SU-DHL-6 (cell line): ENCODE measurements at regions not wholly inside any gene's neighbourhood (a gene's known extent, or its start where the extent isn't known, plus 50 kb on each side); places are given as distances from the start of the nearest gene placed in this dataset.

Experiments used
- H2AFZ ChIP-seq: fragments of 200-600 bp; sonication (generic); 2 replicates; pipeline ENCODE4 v1.6.1; 2014; ENCODE audit warnings: low read depth, mild to moderate bottlenecking, moderate library complexity, mixed read lengths, antibody characterized with exemption, low read length; ENCODE audit not compliant: severe bottlenecking
- H3F3A ChIP-seq: fragments of 200-600 bp; shearing (Covaris generic); 2 replicates; pipeline ENCODE4 v1.6.0; 2016; ENCODE audit warnings: antibody characterized with exemption, mild to moderate bottlenecking; ENCODE audit not compliant: insufficient read depth
- H3K27ac ChIP-seq: fragments of 200-600 bp; sonication (generic); 2 replicates; pipeline ENCODE4 v1.5.1; 2016; ENCODE audit warnings: low read depth, mild to moderate bottlenecking, low read length, moderate library complexity, mixed read lengths
- H3K27me3 ChIP-seq: fragments of 200-600 bp; sonication (generic), shearing (Covaris generic); 2 replicates; pipeline ENCODE4 v1.6.0; 2014; ENCODE audit warnings: mild to moderate bottlenecking, low read length
- H3K36me3 ChIP-seq: fragments of 200-600 bp; sonication (generic); 2 replicates; pipeline ENCODE4 v1.6.1; 2014; ENCODE audit warnings: mild to moderate bottlenecking, low read length, mixed read lengths
- H3K4me2 ChIP-seq: fragments of 300-600, 200-600 bp; shearing (Covaris generic), sonication (generic); 2 replicates; pipeline ENCODE4 v1.6.0; 2014; ENCODE audit warnings: low read length, low read depth, mild to moderate bottlenecking; ENCODE audit not compliant: poor library complexity, severe bottlenecking
- H3K4me3 ChIP-seq: fragments of 200-600 bp; sonication (generic); 2 replicates; pipeline ENCODE4 v1.5.1; 2014; ENCODE audit warnings: antibody characterized with exemption, low read length, mild to moderate bottlenecking, mixed read lengths; ENCODE audit not compliant: insufficient read depth, poor library complexity, severe bottlenecking
- H3K79me2 ChIP-seq: fragments of 200-600 bp; sonication (generic); 2 replicates; pipeline ENCODE4 v1.6.1; 2014; ENCODE audit warnings: mild to moderate bottlenecking, low read length, moderate library complexity; ENCODE audit not compliant: insufficient read depth
- H3K9ac ChIP-seq: fragments of 200-600 bp; sonication (generic); 2 replicates; pipeline ENCODE4 v1.7.0; 2014; ENCODE audit warnings: mild to moderate bottlenecking, low read length
- H3K9me2 ChIP-seq: fragments of 200-600 bp; sonication (generic); replicated peaks from 2 replicates; pipeline ENCODE4 v1.6.1; 2014; ENCODE audit warnings: low read length; ENCODE audit not compliant: insufficient read depth
- H3K9me3 ChIP-seq: fragments of 200-600 bp; sonication (generic); 2 replicates; pipeline ENCODE4 v1.6.1; 2014; ENCODE audit warnings: low read length, mixed read lengths; ENCODE audit not compliant: insufficient read depth
- H4K20me1 ChIP-seq: fragments of 200-600 bp; sonication (generic); 2 replicates; pipeline ENCODE4 v1.6.1; 2014; ENCODE audit warnings: low read depth, mild to moderate bottlenecking, antibody characterized with exemption, low read length, moderate library complexity, mixed read lengths
- CTCF ChIP-seq: fragments of 200-600 bp; sonication (generic); IDR thresholded peaks from one replicate; pipeline ENCODE4 v1.5.1; 2017; ENCODE audit warnings: antibody characterized with exemption, mild to moderate bottlenecking, low read length, moderate library complexity; ENCODE audit not compliant: insufficient read depth, poor library complexity, severe bottlenecking
- EZH2phosphoT487 ChIP-seq: fragments of 200-600 bp; sonication (generic), shearing (Covaris generic); conservative IDR thresholded peaks from 2 replicates; pipeline ENCODE4 v1.6.1; 2018; ENCODE audit warnings: mild to moderate bottlenecking, antibody characterized with exemption, low read length, moderate library complexity, mixed read lengths

GRCh38 chr11:19321351-19321750 is 80.6 kb upstream of the E2F8 start:
- no peak for TF ChIP-seq EZH2phosphoT487
- no peaks in the 10 kb centered on the region for H3K9me2 ChIP-seq
- H3K36me3 ChIP-seq = no peaks in the 10 kb centered on the region
- H3K4me2 ChIP-seq = no peak overlapping the region
- no peak overlapping the region for H3K4me3 ChIP-seq
- no peaks in the 10 kb centered on the region for H3K9me3 ChIP-seq
- H3F3A ChIP-seq = no peaks in the 10 kb centered on the region
- no peak overlapping the region for H3K27ac ChIP-seq
- H3K9ac ChIP-seq = no peak overlapping the region
- H3K27me3 ChIP-seq = no peaks in the 10 kb centered on the region
- no peaks in the 10 kb centered on the region for H4K20me1 ChIP-seq
- no peak overlapping the region for H2AFZ ChIP-seq
- H3K79me2 ChIP-seq = no peaks in the 10 kb centered on the region

- Histone ChIP-seq H3F3A (no peaks in the 10 kb centered on the region), H3K4me2 (no peak overlapping the region), H3K9me2 (no peaks in the 10 kb centered on the region), H2AFZ (no peak overlapping the region), H3K27me3 (no peaks in the 10 kb centered on the region), H3K4me3 (no peak overlapping the region), H3K9me3 (no peaks in the 10 kb centered on the region), H4K20me1 (no peaks in the 10 kb centered on the region), H3K27ac (no peak overlapping the region), H3K79me2 (no peaks in the 10 kb centered on the region), H3K36me3 (no peaks in the 10 kb centered on the region), H3K9ac (no peak overlapping the region)
- TF ChIP-seq CTCF (no peak), EZH2phosphoT487 (no peak)
Observed at GRCh38 chr11:19320827-19321226, 80.1 kb upstream of the E2F8 start.

GRCh38 chr11:19316434-19316833 is 75.7 kb upstream of the E2F8 start:
- Histone ChIP-seq H3K4me3 (no peak overlapping the region), H3K9me3 (no peaks in the 10 kb centered on the region), H3K4me2 (no peak overlapping the region), H3F3A (no peaks in the 10 kb centered on the region), H3K79me2 (no peaks in the 10 kb centered on the region), H3K27ac (no peak overlapping the region), H3K9me2 (no peaks in the 10 kb centered on the region), H2AFZ (no peak overlapping the region), H4K20me1 (no peaks in the 10 kb centered on the region), H3K36me3 (no peaks in the 10 kb centered on the region), H3K9ac (no peak overlapping the region), H3K27me3 (no peaks in the 10 kb centered on the region)
- no peak for TF ChIP-seq CTCF
- TF ChIP-seq EZH2phosphoT487 = no peak

- Histone ChIP-seq H3K4me3 (no peak overlapping the region), H3K27me3 (no peaks in the 10 kb centered on the region), H3K9me2 (no peaks in the 10 kb centered on the region), H3K79me2 (no peaks in the 10 kb centered on the region), H3K4me2 (no peak overlapping the region), H2AFZ (no peak overlapping the region), H4K20me1 (no peaks in the 10 kb centered on the region), H3K36me3 (no peaks in the 10 kb centered on the region), H3K9me3 (no peaks in the 10 kb centered on the region), H3F3A (no peaks in the 10 kb centered on the region), H3K27ac (no peak overlapping the region), H3K9ac (no peak overlapping the region)
- TF ChIP-seq CTCF = no peak
- TF ChIP-seq EZH2phosphoT487 = no peak
Observed at GRCh38 chr11:19315511-19315910, 74.8 kb upstream of the E2F8 start.
